Parathyroid adenoma (tissue), 2 donors: ENCODE measurements at regions not wholly inside any gene's neighbourhood (a gene's known extent, or its start where the extent isn't known, plus 50 kb on each side); places are given as distances from the start of the nearest gene placed in this dataset.

ENCODE experiments used
- H2AFZ ChIP-seq: fragments of 300-600 bp; sonication (generic); one replicate; pipeline ENCODE4 v1.7.0; 2017; ENCODE audit warnings: antibody characterized with exemption, mild to moderate bottlenecking
- H3K27ac ChIP-seq: fragments of 300-600 bp; sonication (generic); one replicate; pipeline ENCODE4 v1.7.0; 2017
- H3K27me3 ChIP-seq: fragments of 300-600 bp; sonication (generic); one replicate; pipeline ENCODE4 v1.7.0; 2017; ENCODE audit warnings: low read length; ENCODE audit not compliant: control insufficient read depth, insufficient read depth
- H3K36me3 ChIP-seq: fragments of 300-600 bp; sonication (generic); one replicate; pipeline ENCODE4 v1.7.0; 2017; ENCODE audit warnings: low read length; ENCODE audit not compliant: control insufficient read depth, insufficient read depth
- H3K4me1 ChIP-seq: fragments of 300-600 bp; sonication (generic); one replicate; pipeline ENCODE4 v1.7.0; 2017; ENCODE audit warnings: control low read depth
- H3K4me2 ChIP-seq: fragments of 300-600 bp; sonication (generic); one replicate; pipeline ENCODE4 v1.7.0; 2017; ENCODE audit warnings: low read length
- H3K4me3 ChIP-seq: fragments of 300-600 bp; sonication (generic); one replicate; pipeline ENCODE4 v1.7.0; 2017; ENCODE audit warnings: low read depth, low read length
- H3K79me2 ChIP-seq: fragments of 300-600 bp; sonication (generic); one replicate; pipeline ENCODE4 v1.7.0; 2017; ENCODE audit warnings: control low read depth
- H3K9ac ChIP-seq: fragments of 300-600 bp; sonication (generic); one replicate; pipeline ENCODE4 v1.7.0; 2017; ENCODE audit warnings: mild to moderate bottlenecking
- H3K9me3 ChIP-seq: fragments of 300-600 bp; sonication (generic); one replicate; pipeline ENCODE4 v1.7.0; 2017; ENCODE audit warnings: low read length; ENCODE audit not compliant: control insufficient read depth
- TF ChIP-seq, protein P1 (sequence below): fragments of 300-600 bp; sonication (generic); IDR thresholded peaks from one replicate; pipeline ENCODE4 v1.7.0; 2017; ENCODE audit warnings: antibody characterized with exemption, mild to moderate bottlenecking
- donor health status: primary hyperparathyroidism.

DNA sequence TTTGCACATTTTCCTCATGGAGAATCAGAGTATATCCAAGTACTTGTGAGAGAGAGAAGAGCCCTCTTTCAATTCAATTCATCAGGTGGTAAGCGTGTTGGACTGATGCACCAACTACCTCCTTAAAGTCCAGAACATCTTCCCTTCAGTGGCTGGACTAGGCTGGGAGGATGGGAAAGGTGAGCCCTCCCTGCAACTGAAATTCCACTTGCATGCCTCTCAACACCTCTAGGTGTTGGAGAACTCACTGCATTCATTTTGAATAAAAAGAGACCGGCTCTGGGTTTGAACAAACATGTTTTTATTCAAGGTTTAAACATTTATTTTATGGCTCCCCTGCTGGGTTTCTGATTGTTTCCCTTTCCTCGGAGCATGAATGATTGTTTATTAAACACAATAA, 573.5 kb downstream of the CCSER2 start:
- Histone ChIP-seq H3K27ac (no peak overlapping the region), H3K36me3 (no peaks in the 10 kb centered on the region), H3K4me2 (no peak overlapping the region), H3K9me3 (no peaks in the 10 kb centered on the region), H3K4me1 (no peaks in the 10 kb centered on the region), H3K9ac (no peak overlapping the region), H2AFZ (no peak overlapping the region), H3K79me2 (no peaks in the 10 kb centered on the region), H3K27me3 (no peaks in the 10 kb centered on the region), H3K4me3 (no peak overlapping the region)
- TF ChIP-seq, protein P1, sequence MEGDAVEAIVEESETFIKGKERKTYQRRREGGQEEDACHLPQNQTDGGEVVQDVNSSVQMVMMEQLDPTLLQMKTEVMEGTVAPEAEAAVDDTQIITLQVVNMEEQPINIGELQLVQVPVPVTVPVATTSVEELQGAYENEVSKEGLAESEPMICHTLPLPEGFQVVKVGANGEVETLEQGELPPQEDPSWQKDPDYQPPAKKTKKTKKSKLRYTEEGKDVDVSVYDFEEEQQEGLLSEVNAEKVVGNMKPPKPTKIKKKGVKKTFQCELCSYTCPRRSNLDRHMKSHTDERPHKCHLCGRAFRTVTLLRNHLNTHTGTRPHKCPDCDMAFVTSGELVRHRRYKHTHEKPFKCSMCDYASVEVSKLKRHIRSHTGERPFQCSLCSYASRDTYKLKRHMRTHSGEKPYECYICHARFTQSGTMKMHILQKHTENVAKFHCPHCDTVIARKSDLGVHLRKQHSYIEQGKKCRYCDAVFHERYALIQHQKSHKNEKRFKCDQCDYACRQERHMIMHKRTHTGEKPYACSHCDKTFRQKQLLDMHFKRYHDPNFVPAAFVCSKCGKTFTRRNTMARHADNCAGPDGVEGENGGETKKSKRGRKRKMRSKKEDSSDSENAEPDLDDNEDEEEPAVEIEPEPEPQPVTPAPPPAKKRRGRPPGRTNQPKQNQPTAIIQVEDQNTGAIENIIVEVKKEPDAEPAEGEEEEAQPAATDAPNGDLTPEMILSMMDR: no peak

DNA sequence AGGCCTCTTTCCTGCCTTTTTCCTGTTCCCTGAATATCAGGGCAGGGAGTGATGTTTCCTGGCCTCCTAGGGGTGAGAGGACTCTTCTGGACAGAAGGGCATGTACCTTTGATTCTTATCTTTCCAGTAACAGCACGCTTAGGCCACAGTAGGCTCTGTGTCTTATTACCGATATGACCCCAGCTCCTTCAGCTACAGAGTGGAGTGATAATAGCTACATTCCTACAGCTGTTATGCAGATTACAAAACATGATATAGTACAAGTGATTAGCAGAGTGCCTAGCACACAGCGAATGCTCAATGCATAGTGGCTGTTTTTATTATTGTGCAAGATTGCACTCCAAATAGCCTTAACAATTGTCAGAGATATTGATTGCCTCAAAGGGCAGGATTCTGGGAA, 574.2 kb downstream of the CCSER2 start:
- H3K9ac ChIP-seq: no peak overlapping the region
- H3K4me3 ChIP-seq: no peak overlapping the region
- TF ChIP-seq, protein P1: no peak
- no peak overlapping the region for H3K27ac ChIP-seq
- no peaks in the 10 kb centered on the region for H3K9me3 ChIP-seq
- no peak overlapping the region for H2AFZ ChIP-seq
- H3K4me1 ChIP-seq: no peaks in the 10 kb centered on the region
- H3K79me2 ChIP-seq: no peaks in the 10 kb centered on the region
- no peak overlapping the region for H3K4me2 ChIP-seq
- no peaks in the 10 kb centered on the region for H3K27me3 ChIP-seq
- no peaks in the 10 kb centered on the region for H3K36me3 ChIP-seq

DNA sequence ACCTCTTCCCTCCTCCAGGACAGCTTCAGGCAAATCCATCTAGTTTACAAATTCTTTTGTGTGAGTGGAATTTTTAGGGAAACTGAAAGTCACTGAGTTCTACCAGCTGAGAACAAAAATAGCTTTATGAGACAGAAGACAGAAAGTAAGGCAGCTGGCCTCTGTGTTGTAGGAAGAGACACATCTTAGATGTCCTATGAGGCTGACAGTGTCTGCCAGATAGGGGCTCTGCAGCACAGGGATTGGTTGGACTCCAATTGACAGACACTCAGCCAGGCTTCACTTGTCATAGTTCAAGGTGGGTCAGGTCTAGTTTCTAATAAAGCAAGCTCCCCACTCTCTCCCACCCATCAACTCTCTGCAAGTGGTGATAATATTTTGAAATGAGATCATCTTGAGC, 574.9 kb downstream of the CCSER2 start:
- H3K79me2 ChIP-seq: no peaks in the 10 kb centered on the region
- no peaks in the 10 kb centered on the region for H3K4me1 ChIP-seq
- no peak overlapping the region for H3K9ac ChIP-seq
- no peak overlapping the region for H3K4me3 ChIP-seq
- H3K27ac ChIP-seq: no peak overlapping the region
- no peaks in the 10 kb centered on the region for H3K27me3 ChIP-seq
- no peaks in the 10 kb centered on the region for H3K9me3 ChIP-seq
- TF ChIP-seq, protein P1: no peak
- H3K4me2 ChIP-seq: no peak overlapping the region
- no peaks in the 10 kb centered on the region for H3K36me3 ChIP-seq
- no peak overlapping the region for H2AFZ ChIP-seq

DNA sequence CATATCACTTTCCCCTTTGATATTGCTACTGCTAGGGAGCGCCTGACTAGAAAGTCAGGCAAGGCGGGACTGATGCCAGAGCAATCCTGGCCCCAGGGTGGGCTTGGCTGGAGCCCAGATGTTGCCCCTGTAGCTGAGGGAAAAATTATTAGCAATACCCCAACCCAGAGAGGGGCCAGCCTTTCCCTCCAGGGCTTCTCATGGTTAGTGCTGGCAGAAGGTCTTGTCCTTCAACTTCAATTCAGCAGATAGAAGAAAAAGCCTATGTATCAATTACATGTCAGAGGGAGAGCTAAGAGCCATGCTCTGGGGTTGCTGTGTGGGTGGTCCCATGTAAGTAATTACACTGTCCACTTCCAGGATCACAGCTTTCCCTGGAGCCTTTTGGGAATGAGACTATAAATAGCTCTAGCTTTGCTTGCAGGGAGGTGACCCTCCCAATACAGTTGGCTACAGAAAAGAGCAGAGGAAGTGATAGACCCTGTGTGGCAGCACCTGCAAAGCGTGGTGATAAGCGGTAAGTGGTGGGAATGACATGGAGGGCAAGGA, 579.1 kb downstream of the CCSER2 start:
- H2AFZ ChIP-seq: no peak overlapping the region
- H3K4me3 ChIP-seq: no peak overlapping the region
- H3K9ac ChIP-seq: no peak overlapping the region
- H3K27ac ChIP-seq: no peak overlapping the region
- H3K4me2 ChIP-seq: no peak overlapping the region
- no peaks in the 10 kb centered on the region for H3K36me3 ChIP-seq
- H3K4me1 ChIP-seq: no peaks in the 10 kb centered on the region
- H3K9me3 ChIP-seq: no peaks in the 10 kb centered on the region
- H3K27me3 ChIP-seq: no peaks in the 10 kb centered on the region
- TF ChIP-seq, protein P1: no peak
- no peaks in the 10 kb centered on the region for H3K79me2 ChIP-seq

DNA sequence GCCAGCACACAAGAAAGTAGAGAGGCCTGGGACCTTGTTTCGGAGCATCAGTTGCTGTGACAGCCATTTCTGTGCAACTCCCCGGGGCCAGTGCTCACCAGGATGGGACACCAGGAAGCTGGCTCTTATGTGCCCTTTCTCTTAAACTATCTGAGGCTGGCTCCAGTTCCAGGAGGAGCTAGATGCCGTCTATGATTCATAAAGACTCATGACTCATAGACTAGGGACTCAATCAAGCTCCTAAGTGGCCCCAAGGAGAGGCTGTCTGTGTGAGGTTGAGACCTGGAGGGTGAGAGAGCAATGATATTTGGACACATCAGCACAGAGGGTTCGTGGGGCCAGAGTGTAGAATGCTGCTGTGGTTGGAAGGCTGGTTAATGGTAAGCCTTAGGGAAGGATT, 580.1 kb downstream of the CCSER2 start:
- no peak overlapping the region for H2AFZ ChIP-seq
- H3K4me3 ChIP-seq: no peak overlapping the region
- H3K4me1 ChIP-seq: no peaks in the 10 kb centered on the region
- H3K9me3 ChIP-seq: no peaks in the 10 kb centered on the region
- H3K9ac ChIP-seq: no peak overlapping the region
- TF ChIP-seq, protein P1: no peak
- no peak overlapping the region for H3K27ac ChIP-seq
- H3K27me3 ChIP-seq: no peaks in the 10 kb centered on the region
- H3K4me2 ChIP-seq: no peak overlapping the region
- no peaks in the 10 kb centered on the region for H3K36me3 ChIP-seq
- no peaks in the 10 kb centered on the region for H3K79me2 ChIP-seq
